Fibroblast of lung (primary cell): ENCODE measurements at regions not wholly inside any gene's neighbourhood (a gene's known extent, or its start where the extent isn't known, plus 50 kb on each side); places are given as distances from the start of the nearest gene placed in this dataset.

Experiments used
- DNase-seq, 2 donors: peaks; one replicate each; pipeline versions ENCODE4 v3.0.0 to v3.0.0-alpha.2; 2010; ENCODE audit warnings: low read depth in 2 of 2
- H2AFZ ChIP-seq: 2 replicates; pipeline ENCODE4 v1.5.1; 2012; ENCODE audit warnings: low read length, control low read depth, inconsistent platforms
- H3K27ac ChIP-seq: 2 replicates; pipeline ENCODE4 v1.5.1; 2011; ENCODE audit warnings: low read length, control low read depth; ENCODE audit not compliant: insufficient read depth
- H3K27me3 ChIP-seq: 2 replicates; pipeline ENCODE4 v1.5.1; 2011; ENCODE audit warnings: mild to moderate bottlenecking, low read length; ENCODE audit not compliant: control insufficient read depth, insufficient read depth
- H3K36me3 ChIP-seq: 2 replicates; pipeline ENCODE4 v1.5.1; 2011; ENCODE audit warnings: low read length; ENCODE audit not compliant: control insufficient read depth, insufficient read depth
- H3K4me1 ChIP-seq: 2 replicates; pipeline ENCODE4 v1.5.1; 2011; ENCODE audit warnings: low read length; ENCODE audit not compliant: control insufficient read depth, insufficient read depth; ENCODE audit errors: extremely low read depth
- H3K4me2 ChIP-seq: 2 replicates; pipeline ENCODE4 v1.5.1; 2011; ENCODE audit warnings: low read length, control low read depth; ENCODE audit not compliant: insufficient read depth; ENCODE audit errors: extremely low read depth
- H3K4me3 ChIP-seq, 4 experiments: fragments of 200-600 bp in 1 of 4; sonication (generic) in 1 of 4; replicated peaks in 1 of 4; 2 replicates each; pipeline ENCODE4 v1.5.1; 2011 to 2016; ENCODE audit warnings: low read length in 4 of 4, low read depth in 3 of 4, mild to moderate bottlenecking in 3 of 4, control low read depth in 2 of 4, inconsistent platforms in 1 of 4, mixed read lengths in 1 of 4; ENCODE audit not compliant: insufficient read depth in 1 of 4; ENCODE audit errors: control extremely low read depth in 1 of 4
- H3K79me2 ChIP-seq: 2 replicates; pipeline ENCODE4 v1.5.1; 2012; ENCODE audit warnings: mild to moderate bottlenecking, low read length, inconsistent platforms; ENCODE audit not compliant: control insufficient read depth, insufficient read depth
- H3K9ac ChIP-seq: 2 replicates; pipeline ENCODE4 v1.5.1; 2011; ENCODE audit warnings: mild to moderate bottlenecking, low read length, control low read depth; ENCODE audit not compliant: insufficient read depth
- H3K9me3 ChIP-seq: 2 replicates; pipeline ENCODE4 v1.5.1; 2012; ENCODE audit warnings: low read depth, low read length; ENCODE audit not compliant: control insufficient read depth, insufficient read depth
- H4K20me1 ChIP-seq: 2 replicates; pipeline ENCODE4 v1.5.1; 2011; ENCODE audit warnings: low read length; ENCODE audit not compliant: control insufficient read depth, insufficient read depth; ENCODE audit errors: extremely low read depth
- CTCF ChIP-seq, 2 donors: IDR thresholded peaks in 1 of 2; conservative IDR thresholded peaks in 1 of 2; 1 replicate in 1 of 2; 2 replicates in 1 of 2; pipeline ENCODE4 v1.5.1; 2011 to 2012; ENCODE audit warnings: low read length in 2 of 2, control low read depth in 1 of 2, inconsistent platforms in 1 of 2, low read depth in 1 of 2, mild to moderate bottlenecking in 1 of 2
- EZH2 ChIP-seq: IDR thresholded peaks from 2 replicates; pipeline ENCODE4 v1.5.1; 2012; ENCODE audit warnings: low read length, control low read depth, mild to moderate bottlenecking; ENCODE audit errors: missing control alignments

GRCh38 chr19:32150605-32151004, 194.8 kb upstream of the ZNF507 start:
- Histone ChIP-seq H3K79me2 (no peaks in the 10 kb centered on the region), H3K9ac (no peak overlapping the region), H3K9me3 (no peaks in the 10 kb centered on the region), H3K27ac (no peak overlapping the region), H4K20me1 (no peaks in the 10 kb centered on the region), H2AFZ (no peak overlapping the region), H3K4me2 (no peak overlapping the region), H3K27me3 (no peaks in the 10 kb centered on the region), H3K36me3 (no peaks in the 10 kb centered on the region), H3K4me1 (no peaks in the 10 kb centered on the region), H3K4me3 (no peak overlapping the region)
- DNase-seq = no peak
- TF ChIP-seq EZH2 = no peak
- TF ChIP-seq CTCF (conservative IDR thresholded peaks at IDR 0.05 in 1 of 2, IDR thresholded peaks at IDR 0.05 in 1 of 2; ENCODE audit: low read depth in 1 of 2, low read length in 2 of 2) = no peak

- Histone ChIP-seq H3K36me3 (no peaks in the 10 kb centered on the region), H3K4me1 (no peaks in the 10 kb centered on the region), H3K79me2 (no peaks in the 10 kb centered on the region), H2AFZ (no peak overlapping the region), H4K20me1 (no peaks in the 10 kb centered on the region), H3K4me2 (no peak overlapping the region), H3K9me3 (no peaks in the 10 kb centered on the region), H3K27me3 (no peaks in the 10 kb centered on the region), H3K9ac (no peak overlapping the region), H3K27ac (no peak overlapping the region), H3K4me3 (no peak overlapping the region)
- TF ChIP-seq EZH2 (no peak), CTCF (conservative IDR thresholded peaks at IDR 0.05 in 1 of 2, IDR thresholded peaks at IDR 0.05 in 1 of 2; ENCODE audit: low read depth in 1 of 2, low read length in 2 of 2) (no peak)
- no peak for DNase-seq
These were observed 191.0 kb upstream of the ZNF507 start for GRCh38 chr19:32154418-32154817.

- Histone ChIP-seq H3K9me3 (no peaks in the 10 kb centered on the region), H3K4me3 (no peak overlapping the region), H3K36me3 (no peaks in the 10 kb centered on the region), H4K20me1 (no peaks in the 10 kb centered on the region), H3K27me3 (no peaks in the 10 kb centered on the region), H3K27ac (no peak overlapping the region), H3K4me2 (no peak overlapping the region), H3K79me2 (no peaks in the 10 kb centered on the region), H3K9ac (no peak overlapping the region), H3K4me1 (no peaks in the 10 kb centered on the region), H2AFZ (no peak overlapping the region)
- no peak for DNase-seq
- TF ChIP-seq EZH2 (no peak), CTCF (conservative IDR thresholded peaks at IDR 0.05 in 1 of 2, IDR thresholded peaks at IDR 0.05 in 1 of 2; ENCODE audit: low read depth in 1 of 2, low read length in 2 of 2) (no peak)
These were observed 180.9 kb upstream of the ZNF507 start for GRCh38 chr19:32164384-32164992.
